ENCODE measurements at regions not wholly inside any gene's neighbourhood (a gene's known extent, or its start where the extent isn't known, plus 50 kb on each side); places are given as distances from the start of the nearest gene placed in this dataset.

DNA sequence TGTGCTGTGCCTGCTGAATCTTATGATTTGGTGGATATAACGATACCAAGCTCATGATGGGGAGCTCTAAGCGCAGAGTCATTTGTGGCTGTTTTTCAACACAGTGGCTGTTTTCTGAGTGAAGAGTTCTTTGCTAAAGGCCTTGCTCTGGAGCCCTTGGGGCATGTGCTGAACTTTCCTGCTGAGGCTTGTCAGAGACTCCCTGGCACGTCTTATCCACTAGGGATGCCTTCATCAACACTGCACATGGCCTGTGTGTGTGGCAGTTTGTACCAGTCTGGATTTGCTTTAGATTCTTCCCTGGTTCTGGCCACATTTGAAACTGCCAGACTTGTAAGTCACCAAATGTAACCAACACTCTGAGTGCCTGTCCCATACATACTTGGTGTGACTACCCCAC is 188.2 kb downstream of the DMRT2 start:
- TF ChIP-seq RAD21 (IDR thresholded peaks at IDR 0.05; ENCODE audit: low read depth) (no peak), TEAD4 (IDR thresholded peaks at IDR 0.05) (no peak), CEBPB (IDR thresholded peaks at IDR 0.05) (no peak), FOXM1 (IDR thresholded peaks at IDR 0.05; ENCODE audit: borderline replicate concordance, low read depth) (no peak), TAF1 (IDR thresholded peaks at IDR 0.05; ENCODE audit: low read depth) (no peak), EGR1 (IDR thresholded peaks at IDR 0.05) (no peak), YY1 (IDR thresholded peaks at IDR 0.05; ENCODE audit: low read depth) (no peak), CREB1 (IDR thresholded peaks at IDR 0.05; ENCODE audit: low read depth) (no peak), NFIC (IDR thresholded peaks at IDR 0.05) (no peak), EP300 (IDR thresholded peaks at IDR 0.05; ENCODE audit: borderline replicate concordance) (no peak), TCF12 (IDR thresholded peaks at IDR 0.05; ENCODE audit: low read depth) (no peak)
- TF ChIP-seq, protein P1, sequence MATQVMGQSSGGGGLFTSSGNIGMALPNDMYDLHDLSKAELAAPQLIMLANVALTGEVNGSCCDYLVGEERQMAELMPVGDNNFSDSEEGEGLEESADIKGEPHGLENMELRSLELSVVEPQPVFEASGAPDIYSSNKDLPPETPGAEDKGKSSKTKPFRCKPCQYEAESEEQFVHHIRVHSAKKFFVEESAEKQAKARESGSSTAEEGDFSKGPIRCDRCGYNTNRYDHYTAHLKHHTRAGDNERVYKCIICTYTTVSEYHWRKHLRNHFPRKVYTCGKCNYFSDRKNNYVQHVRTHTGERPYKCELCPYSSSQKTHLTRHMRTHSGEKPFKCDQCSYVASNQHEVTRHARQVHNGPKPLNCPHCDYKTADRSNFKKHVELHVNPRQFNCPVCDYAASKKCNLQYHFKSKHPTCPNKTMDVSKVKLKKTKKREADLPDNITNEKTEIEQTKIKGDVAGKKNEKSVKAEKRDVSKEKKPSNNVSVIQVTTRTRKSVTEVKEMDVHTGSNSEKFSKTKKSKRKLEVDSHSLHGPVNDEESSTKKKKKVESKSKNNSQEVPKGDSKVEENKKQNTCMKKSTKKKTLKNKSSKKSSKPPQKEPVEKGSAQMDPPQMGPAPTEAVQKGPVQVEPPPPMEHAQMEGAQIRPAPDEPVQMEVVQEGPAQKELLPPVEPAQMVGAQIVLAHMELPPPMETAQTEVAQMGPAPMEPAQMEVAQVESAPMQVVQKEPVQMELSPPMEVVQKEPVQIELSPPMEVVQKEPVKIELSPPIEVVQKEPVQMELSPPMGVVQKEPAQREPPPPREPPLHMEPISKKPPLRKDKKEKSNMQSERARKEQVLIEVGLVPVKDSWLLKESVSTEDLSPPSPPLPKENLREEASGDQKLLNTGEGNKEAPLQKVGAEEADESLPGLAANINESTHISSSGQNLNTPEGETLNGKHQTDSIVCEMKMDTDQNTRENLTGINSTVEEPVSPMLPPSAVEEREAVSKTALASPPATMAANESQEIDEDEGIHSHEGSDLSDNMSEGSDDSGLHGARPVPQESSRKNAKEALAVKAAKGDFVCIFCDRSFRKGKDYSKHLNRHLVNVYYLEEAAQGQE (IDR thresholded peaks at IDR 0.05; ENCODE audit: low read depth): no peak
- TF ChIP-seq, protein P2, sequence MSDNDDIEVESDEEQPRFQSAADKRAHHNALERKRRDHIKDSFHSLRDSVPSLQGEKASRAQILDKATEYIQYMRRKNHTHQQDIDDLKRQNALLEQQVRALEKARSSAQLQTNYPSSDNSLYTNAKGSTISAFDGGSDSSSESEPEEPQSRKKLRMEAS (IDR thresholded peaks at IDR 0.05): no peak
- TF ChIP-seq, protein P3, sequence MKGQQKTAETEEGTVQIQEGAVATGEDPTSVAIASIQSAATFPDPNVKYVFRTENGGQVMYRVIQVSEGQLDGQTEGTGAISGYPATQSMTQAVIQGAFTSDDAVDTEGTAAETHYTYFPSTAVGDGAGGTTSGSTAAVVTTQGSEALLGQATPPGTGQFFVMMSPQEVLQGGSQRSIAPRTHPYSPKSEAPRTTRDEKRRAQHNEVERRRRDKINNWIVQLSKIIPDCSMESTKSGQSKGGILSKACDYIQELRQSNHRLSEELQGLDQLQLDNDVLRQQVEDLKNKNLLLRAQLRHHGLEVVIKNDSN (IDR thresholded peaks at IDR 0.05): no peak
